ENCODE measurements at regions not wholly inside any gene's neighbourhood (a gene's known extent, or its start where the extent isn't known, plus 50 kb on each side); places are given as distances from the start of the nearest gene placed in this dataset.
"Not testable (repeated sequence)": the region's sequence is repeated elsewhere in the genome, so short reads cannot be mapped to it uniquely, and the experiment has no call there.

- H3K36me3 Mint-ChIP-seq (ENCODE audit: unreplicated experiment): no peaks in the 10 kb centered on the region
- H3K9me3 Mint-ChIP-seq (ENCODE audit: unreplicated experiment): no peaks in the 10 kb centered on the region
- TF ChIP-seq, protein P1, sequence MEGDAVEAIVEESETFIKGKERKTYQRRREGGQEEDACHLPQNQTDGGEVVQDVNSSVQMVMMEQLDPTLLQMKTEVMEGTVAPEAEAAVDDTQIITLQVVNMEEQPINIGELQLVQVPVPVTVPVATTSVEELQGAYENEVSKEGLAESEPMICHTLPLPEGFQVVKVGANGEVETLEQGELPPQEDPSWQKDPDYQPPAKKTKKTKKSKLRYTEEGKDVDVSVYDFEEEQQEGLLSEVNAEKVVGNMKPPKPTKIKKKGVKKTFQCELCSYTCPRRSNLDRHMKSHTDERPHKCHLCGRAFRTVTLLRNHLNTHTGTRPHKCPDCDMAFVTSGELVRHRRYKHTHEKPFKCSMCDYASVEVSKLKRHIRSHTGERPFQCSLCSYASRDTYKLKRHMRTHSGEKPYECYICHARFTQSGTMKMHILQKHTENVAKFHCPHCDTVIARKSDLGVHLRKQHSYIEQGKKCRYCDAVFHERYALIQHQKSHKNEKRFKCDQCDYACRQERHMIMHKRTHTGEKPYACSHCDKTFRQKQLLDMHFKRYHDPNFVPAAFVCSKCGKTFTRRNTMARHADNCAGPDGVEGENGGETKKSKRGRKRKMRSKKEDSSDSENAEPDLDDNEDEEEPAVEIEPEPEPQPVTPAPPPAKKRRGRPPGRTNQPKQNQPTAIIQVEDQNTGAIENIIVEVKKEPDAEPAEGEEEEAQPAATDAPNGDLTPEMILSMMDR (IDR thresholded peaks at IDR 0.05): no peak
- H3K27me3 Mint-ChIP-seq (ENCODE audit: unreplicated experiment): peaks cover 4% of the 10 kb centered on the region
- no peak overlapping the region for H3K4me3 Mint-ChIP-seq (ENCODE audit: unreplicated experiment)
- H3K27ac Mint-ChIP-seq (ENCODE audit: unreplicated experiment): no peak overlapping the region
- DNase-seq (ENCODE audit: extremely low spot score, unreplicated experiment): no peak
- H3K4me1 Mint-ChIP-seq (ENCODE audit: unreplicated experiment): peaks cover 11% of the 10 kb centered on the region
Measured at GRCh38 chr12:131599190-131600159, 111.4 kb upstream of the SFSWAP start.

- TF ChIP-seq, protein P1 (IDR thresholded peaks at IDR 0.05): no peak
- Mint-ChIP-seq H3K36me3 (ENCODE audit: unreplicated experiment) (no peaks in the 10 kb centered on the region), H3K9me3 (ENCODE audit: unreplicated experiment) (no peaks in the 10 kb centered on the region), H3K27ac (ENCODE audit: unreplicated experiment) (no peak overlapping the region), H3K4me3 (ENCODE audit: unreplicated experiment) (no peak overlapping the region), H3K27me3 (ENCODE audit: unreplicated experiment) (peaks cover 9% of the 10 kb centered on the region), H3K4me1 (ENCODE audit: unreplicated experiment) (peaks cover 18% of the 10 kb centered on the region)
- no peak for DNase-seq (ENCODE audit: extremely low spot score, unreplicated experiment)
Measured at GRCh38 chr12:131600160-131600532, 110.7 kb upstream of the SFSWAP start.

- DNase-seq (ENCODE audit: extremely low spot score, unreplicated experiment); H3K4me3 Mint-ChIP-seq (ENCODE audit: unreplicated experiment); H3K9me3 Mint-ChIP-seq (ENCODE audit: unreplicated experiment); H3K27ac Mint-ChIP-seq (ENCODE audit: unreplicated experiment); H3K36me3 Mint-ChIP-seq (ENCODE audit: unreplicated experiment): not testable (repeated sequence)
- Mint-ChIP-seq H3K4me1 (ENCODE audit: unreplicated experiment) (peaks cover 19% of the 10 kb centered on the region), H3K27me3 (ENCODE audit: unreplicated experiment) (peaks cover 12% of the 10 kb centered on the region)
Measured at GRCh38 chr12:131601499-131601898, 109.4 kb upstream of the SFSWAP start.

DNA sequence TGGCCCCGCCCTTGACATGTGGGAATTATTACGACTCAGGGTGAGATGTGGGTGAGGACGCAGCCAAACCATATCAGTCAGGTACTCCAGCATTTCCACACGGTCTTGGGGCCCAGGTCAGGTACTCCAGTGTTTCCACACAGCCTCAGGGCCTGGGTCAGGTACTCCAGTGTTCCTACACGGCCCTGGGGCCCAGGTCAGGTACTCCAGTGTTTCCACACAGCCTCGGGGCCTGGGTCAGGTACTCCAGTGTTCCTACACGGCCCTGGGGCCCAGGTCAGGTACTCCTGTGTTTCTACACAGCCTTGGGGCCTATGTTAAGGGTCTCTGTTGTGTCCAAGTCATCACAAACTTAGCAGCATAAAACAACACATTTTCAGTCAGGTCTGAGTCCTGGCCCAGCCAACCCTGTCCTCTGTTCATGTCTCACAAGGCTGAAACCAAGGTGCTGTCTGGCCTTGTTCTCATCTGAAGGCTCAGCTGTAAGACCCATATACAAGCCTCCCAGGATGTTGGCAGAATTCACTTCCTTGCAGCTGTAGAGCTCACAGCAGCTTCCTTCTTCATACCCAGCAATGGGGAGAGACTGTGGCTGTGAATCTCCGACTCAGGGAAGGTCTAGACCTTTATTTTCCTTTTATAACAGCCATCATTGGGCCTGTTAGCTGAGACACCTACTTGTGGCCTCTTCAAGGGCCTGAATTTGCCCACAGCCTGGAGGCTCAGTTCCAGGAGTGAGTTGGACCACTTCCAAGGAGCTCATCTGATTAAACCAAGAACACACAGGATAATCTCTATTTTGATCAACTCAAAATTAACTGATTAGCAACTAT, 107.6 kb upstream of the SFSWAP start:
- H3K4me3 Mint-ChIP-seq (ENCODE audit: unreplicated experiment): no peak overlapping the region
- no peaks in the 10 kb centered on the region for H3K36me3 Mint-ChIP-seq (ENCODE audit: unreplicated experiment)
- H3K27me3 Mint-ChIP-seq (ENCODE audit: unreplicated experiment): peaks cover 16% of the 10 kb centered on the region
- H3K4me1 Mint-ChIP-seq (ENCODE audit: unreplicated experiment): peaks cover 19% of the 10 kb centered on the region
- peak overlapping the region; percentile 10 for H3K27ac Mint-ChIP-seq (ENCODE audit: unreplicated experiment)
- TF ChIP-seq, protein P1 (IDR thresholded peaks at IDR 0.05): no peak
- DNase-seq (ENCODE audit: extremely low spot score, unreplicated experiment): no peak
- no peaks in the 10 kb centered on the region for H3K9me3 Mint-ChIP-seq (ENCODE audit: unreplicated experiment)

DNA sequence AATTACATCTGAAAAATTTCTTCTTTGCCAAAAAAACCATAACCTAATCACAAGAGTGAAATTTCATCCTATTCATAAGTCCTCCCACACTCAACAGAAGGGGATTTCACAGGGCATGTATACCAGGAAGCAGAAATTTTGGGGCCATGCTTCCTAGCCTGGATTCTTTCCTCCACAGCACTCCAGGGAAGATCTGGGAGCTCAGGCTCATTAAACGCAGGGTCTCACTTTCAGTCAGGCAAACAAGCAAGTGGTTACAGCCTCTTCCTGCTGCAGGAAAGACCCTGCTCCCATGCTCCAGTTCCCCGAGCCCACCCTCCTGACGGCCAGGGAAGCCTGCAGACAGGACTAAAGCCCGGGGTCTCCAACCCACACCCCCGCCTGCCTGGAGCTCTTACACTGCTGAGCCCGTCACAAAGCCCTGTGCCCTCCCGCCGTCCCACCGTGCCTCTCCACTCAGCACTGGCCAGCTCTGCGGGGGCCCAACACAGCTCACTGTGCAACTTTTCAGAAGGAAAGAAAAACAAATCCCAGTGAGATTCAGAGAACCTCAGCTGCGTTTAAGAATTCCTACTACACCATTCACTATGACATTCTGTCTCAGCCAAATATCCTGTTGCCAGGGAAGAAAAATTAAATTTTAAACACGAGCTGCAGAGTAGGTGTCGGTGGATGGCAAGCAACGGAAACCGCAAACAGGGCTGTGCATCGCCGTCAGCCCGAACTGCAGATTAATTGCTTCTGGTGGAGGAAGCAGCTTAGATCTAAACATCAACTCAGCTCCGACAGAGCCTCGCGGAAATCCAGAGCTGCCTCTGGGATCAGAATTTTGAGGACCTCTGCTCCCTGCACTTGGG, 106.7 kb upstream of the SFSWAP start:
- H3K4me1 Mint-ChIP-seq (ENCODE audit: unreplicated experiment): peaks cover 22% of the 10 kb centered on the region
- no peak for DNase-seq (ENCODE audit: extremely low spot score, unreplicated experiment)
- no peaks in the 10 kb centered on the region for H3K9me3 Mint-ChIP-seq (ENCODE audit: unreplicated experiment)
- peak overlapping the region; percentile 58 for H3K4me3 Mint-ChIP-seq (ENCODE audit: unreplicated experiment)
- TF ChIP-seq, protein P1 (IDR thresholded peaks at IDR 0.05): no peak
- peak overlapping the region; percentile 77 for H3K27ac Mint-ChIP-seq (ENCODE audit: unreplicated experiment)
- peaks cover 16% of the 10 kb centered on the region for H3K27me3 Mint-ChIP-seq (ENCODE audit: unreplicated experiment)
- H3K36me3 Mint-ChIP-seq (ENCODE audit: unreplicated experiment): no peaks in the 10 kb centered on the region
